Globus pallidus (tissue), 1 donor: ENCODE measurements at regions not wholly inside any gene's neighbourhood (a gene's known extent, or its start where the extent isn't known, plus 50 kb on each side); places are given as distances from the start of the nearest gene placed in this dataset.
"Not testable (repeated sequence)": the region's sequence is repeated elsewhere in the genome, so short reads cannot be mapped to it uniquely, and the experiment has no call there.

Source experiments
- DNase-seq: peaks from one replicate; pipeline ENCODE4 v3.0.0-alpha.2; 2015; ENCODE audit warnings: low spot score

DNA sequence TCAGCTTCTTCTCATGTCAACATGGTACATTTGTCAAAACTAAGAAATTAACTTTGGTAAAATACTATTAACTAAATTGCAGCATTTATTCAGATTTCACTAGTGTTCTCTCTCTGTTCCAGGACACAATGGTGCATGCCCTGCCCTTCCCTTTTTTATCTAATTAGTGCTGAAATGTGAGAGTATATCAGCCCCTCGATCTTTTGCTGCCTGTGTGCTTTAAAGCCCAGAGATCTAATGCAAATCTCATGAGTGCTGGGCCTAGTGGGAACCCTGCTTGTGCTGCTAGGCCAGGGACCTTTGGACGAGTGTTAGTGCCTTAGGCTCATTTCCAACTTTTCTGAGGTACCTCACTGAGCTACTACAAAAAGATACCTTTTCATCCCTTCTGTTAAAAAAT, 221.1 kb upstream of the EDNRB start:
- DNase-seq, result no peak

DNA sequence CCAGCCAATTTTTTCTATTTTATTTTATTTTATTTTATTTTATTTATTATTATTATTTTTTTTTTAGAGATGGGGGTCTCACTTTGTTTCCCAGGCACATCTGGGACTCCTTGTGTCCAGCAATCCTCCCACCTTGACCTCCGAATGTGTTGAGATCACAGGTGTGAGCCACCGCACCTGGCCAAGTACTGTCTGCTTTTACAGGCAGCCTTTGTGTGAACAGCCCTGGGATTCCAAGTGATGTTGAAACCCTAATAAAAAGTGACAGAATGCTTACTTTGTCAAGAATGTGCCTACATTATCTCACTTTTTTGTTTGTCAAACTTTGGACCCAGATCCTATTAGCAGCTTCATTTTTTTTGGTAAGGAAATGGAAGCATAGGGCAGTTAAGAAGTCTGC, 220.1 kb upstream of the EDNRB start:
- DNase-seq, result no peak

DNA sequence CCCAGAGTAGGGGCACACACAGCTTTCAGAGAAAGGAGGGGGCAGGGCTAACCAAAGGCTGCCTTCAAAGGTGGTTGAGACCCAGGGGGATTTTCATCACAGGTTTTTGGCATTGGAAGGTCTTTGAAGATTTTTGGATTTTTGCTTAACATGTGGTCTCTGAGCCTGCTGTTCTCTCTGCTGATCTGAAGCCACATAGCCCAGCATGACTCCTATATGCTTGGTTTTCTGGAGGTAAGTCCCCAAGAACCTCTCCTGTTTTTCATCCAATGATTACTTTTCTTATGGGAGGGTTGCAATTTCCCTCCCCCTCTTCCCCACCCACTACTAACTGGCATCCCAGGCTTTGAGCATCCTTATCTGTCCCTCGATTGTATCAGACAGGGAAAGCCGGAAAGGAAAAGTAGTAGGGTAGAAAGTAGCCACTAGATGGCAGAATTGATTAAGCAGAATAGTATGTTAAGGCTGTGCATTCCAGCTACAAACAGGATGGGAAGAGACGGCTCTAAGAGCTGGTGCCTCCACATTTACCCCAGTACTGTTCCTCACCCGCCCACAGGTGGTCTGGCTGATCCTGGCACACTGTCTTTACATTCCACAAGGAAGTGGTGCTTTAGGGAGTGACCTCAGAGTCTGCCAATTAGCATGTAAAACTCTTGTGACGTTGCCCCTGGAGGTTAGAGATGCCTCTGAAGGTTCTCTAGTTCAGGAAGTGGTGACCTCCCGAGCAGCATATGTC, 218.9 kb upstream of the EDNRB start:
- DNase-seq, result peak; percentile 71

DNA sequence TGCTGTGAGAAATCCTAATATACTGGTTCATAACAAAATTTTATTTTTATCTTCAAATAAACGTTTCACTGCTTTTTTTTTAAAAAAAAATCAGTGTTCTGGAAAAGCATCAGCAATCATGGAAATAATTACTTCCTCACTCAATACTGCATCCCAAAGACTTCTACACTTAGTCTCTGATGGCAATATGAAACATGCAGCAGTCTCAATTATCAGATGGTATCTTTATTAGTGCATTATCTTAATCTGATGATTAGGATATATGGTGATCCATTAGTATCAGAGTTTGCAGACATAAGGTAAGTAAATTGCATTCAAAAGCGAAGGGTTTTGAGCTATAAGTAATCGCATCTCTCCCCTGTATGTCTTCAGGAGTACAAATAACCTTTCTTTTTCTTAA, 218.3 kb upstream of the EDNRB start:
- no peak for DNase-seq

DNA sequence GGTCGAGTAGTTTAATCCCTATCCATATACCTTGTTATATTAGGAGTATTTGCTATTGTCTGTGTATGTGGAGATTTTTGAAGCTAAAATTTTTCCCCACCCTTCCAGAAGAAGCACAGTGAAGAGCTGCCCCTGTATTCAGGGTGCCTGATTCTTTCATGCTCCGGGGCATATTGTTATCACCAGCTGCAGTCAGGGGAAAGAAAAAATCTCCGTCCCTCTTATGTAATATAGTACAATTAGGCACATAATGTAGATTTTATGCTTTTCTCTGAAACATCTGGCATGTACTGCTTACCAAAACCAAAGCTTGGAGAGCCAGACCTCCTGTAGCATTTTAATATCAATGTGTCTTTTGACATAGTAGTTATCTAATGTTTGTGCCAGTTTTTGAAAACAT, 214.9 kb upstream of the EDNRB start:
- no peak for DNase-seq

DNA sequence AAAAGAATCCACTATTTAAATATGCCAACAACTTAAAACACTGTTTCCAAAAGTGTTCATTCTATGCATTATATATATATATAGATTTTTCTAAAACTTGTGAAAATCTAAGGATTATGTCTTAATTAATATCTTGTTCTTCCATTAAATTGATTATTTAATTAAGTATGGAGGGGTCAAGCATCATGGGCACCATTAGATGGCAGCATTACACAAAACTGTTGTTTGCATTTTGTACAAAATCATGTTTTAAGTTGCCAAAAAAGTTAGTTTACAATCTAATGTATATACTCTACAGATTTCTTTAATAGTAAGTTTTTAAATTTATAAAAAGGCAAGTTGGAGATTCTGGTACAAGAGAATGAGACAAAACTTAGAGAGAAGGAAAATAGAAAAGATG, 213.2 kb upstream of the EDNRB start:
- no peak for DNase-seq

DNA sequence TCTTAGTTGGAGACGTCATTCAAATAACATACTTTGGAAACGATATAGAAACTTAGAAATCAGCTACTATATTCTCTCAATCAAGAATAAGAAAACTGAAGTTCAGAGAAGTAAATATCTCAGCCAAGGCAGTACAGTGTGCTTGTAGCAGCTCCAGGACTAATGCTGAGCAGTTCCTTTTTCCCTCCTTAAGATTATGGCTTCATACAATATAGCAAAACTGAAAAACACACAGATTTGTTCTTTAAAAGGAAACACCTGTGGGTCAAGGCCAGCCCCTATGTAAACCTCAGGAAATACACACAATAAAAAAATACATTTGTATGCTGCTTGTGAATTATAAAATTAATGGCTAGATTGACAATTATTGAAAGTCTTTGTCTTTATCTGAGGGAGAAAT, 212.7 kb upstream of the EDNRB start:
- no peak for DNase-seq

DNA sequence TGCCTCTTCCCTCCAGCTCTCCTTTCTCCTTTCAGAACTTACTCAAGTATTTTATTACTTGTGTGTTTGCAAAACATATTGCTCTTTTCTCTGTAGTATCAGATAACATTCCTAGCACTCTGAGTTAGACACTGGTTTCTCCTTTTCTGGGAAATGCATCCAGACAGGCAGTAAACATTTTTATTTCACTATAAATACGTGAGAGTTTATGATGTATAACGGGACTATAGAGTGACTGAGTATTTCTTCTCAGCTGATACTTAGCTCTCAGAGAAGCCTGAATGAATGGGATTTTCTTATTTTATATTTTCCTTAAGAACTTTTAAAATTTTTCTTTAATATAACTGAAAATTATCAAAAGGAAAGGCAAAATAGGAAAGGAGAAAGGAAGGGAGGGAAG, 211.2 kb upstream of the EDNRB start:
- DNase-seq, result no peak

DNA sequence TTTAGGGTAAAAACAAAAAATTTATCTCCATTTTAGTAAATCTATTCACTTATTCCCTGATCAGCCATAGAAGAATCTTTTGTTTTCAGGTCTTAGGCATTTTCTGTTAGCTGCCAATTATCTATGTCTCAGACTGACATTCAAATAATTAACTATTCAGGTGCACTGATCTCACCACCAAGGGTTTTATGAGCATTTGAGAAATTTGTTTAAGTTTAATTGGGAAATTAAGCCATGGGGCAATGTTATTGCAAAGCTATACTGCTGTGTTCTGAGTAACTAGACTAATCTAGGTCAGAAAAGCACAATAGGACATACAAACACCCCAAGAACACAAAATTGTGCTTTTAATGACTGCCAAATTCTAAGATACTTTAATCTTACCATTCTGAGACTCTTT, 210.7 kb upstream of the EDNRB start:
- DNase-seq, result no peak

DNA sequence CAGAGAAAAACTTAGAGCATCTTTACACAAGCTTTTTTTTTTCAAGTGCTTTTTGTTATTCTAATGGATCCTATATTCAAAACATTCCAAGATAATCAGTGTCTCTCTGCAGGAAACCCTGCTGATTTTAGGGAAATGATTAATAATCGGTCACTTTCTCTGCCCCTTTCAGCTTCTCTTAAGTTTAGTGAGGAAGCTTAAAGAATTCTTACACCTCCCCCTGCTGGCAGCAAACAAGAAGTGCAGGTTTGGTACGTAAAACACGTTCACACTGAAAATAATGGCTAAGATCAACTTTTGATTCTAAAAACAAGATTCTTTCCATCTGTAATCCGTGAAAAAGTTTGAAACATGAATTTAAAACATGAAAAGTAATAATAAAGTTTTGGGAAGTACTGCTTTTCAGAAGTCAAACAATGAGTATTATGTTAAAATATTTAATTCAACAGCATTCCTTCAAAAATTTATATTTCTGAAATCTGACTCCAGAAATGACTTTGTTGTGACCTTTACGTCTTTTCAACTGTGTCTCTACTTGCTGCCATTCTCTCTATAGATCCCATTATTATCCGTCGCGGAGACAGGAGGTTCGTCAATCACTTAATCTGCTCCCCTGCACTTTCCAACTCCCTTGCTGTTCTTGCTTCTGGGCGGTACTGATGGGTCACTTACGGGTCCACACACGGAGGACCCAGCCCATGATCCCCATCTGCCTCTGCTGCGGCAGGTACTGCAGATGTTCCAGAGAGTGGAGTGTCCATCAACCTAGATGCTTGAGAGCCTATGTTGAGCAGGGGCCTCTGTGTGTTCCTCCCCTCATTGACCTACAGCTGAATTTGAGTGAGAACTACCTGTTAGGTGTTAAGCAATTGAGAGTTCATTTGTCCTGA, 203.1 kb upstream of the EDNRB start:
- DNase-seq, result peak; percentile 69

DNA sequence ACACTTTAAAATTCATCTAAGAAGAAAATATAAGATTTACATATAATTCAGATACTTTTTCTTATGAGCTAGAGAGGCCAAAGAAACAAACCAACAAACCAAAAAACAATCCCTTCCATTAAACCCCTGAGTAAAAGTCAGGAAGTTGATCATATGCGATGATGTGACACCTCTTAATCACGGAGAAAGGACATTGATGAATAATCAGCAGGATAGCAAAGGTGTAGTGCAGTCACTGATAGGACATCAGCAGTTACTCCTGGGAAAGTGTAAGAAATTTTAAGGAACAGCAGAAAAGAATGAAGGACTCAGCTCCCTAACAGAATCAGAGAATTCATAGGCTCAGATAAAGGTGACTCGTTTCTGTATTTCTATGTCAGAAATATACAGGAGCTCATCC, 202.4 kb upstream of the EDNRB start:
- no peak for DNase-seq

DNA sequence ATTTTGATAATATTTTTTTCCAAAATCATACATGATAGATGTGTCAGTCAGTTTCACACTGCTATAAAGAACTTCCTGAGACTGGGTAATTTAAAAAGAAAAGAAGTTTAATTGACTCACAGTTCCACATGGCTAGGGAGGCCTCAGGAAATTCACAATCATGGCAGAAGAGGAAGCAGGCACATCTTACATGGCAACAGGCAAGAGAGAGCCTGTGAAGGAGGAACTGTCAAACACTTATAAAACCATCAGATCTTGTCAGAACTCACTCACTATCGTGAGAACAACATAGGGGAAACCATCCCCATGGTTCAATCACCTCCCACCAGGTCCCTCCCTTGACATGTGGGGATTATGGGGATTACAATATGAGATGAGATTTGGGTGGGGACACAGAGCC, 201.5 kb upstream of the EDNRB start:
- DNase-seq, result not testable (repeated sequence)

DNA sequence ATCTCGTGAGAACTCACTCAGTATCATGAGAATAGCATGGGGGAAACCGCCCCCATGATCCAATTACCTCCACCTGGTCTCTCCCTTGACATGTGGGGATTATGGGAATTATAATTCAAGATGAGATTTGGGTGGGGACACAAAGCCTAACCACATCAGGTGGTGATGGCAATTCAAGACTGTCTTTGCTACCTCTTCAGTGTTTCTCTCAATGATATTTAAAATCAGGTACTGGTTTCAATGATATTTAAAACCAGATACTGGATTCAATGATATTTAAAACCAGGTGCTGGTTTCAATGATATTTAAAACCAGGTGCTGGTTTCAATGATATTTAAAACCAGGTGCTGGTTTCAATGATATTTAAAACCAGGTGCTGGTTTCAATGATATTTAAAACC, 198.4 kb upstream of the EDNRB start:
- DNase-seq, result not testable (repeated sequence)

DNA sequence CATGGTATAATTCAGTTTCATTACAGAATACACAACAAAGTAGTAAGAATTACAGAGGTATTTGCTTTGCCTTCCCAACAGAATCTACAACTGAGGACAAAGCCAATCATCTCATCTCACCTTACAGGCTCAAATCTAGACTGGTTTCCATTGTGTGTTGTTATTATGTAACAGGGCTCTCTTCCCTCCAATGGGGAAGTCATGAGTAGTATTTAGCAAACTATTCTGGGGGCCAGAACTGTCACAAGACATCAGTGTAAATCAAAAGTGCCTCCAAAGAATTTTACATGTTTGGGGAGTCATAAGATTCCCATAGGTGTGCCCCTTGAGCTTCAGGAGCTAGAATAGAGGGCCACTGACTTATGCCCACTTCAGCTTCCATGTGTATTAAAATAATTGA, 187.0 kb upstream of the EDNRB start:
- no peak for DNase-seq

DNA sequence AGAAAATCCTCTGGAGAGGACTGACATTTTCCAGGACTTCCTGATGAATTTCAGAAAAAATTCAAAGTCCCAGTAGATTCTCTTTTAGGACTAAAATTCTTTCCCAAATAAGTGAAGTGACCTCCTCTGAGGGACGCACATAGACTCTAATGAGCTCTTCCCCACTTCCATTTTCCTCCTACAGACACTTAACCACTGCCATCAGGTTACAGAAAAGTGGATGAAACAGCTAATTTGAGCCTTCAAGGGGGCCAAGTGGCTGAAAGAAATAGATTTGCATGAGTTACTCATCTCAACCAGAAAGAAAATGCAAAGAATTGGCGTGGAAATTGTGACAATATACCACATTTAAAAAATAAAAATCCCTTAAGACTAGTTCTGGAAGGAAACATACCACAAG, 185.3 kb upstream of the EDNRB start:
- no peak for DNase-seq

DNA sequence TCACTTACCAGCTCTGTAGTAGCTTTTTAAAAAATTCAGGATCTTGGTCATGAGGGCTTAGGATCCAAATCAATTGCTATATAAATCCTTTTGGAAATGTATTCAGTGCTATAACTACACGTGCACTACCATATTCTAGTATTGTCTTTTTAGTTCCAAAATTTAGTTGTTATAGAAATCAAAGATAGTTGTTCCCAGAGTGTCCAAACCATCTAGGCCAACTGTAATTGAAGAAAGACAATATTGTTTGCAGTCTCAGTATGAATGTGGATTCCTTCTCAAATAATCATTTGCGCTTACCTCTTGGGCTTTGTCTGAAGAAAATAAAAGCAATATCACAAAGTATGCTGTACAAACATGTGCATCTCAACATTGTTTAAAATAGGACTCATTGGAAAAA, 184.1 kb upstream of the EDNRB start:
- no peak for DNase-seq

DNA sequence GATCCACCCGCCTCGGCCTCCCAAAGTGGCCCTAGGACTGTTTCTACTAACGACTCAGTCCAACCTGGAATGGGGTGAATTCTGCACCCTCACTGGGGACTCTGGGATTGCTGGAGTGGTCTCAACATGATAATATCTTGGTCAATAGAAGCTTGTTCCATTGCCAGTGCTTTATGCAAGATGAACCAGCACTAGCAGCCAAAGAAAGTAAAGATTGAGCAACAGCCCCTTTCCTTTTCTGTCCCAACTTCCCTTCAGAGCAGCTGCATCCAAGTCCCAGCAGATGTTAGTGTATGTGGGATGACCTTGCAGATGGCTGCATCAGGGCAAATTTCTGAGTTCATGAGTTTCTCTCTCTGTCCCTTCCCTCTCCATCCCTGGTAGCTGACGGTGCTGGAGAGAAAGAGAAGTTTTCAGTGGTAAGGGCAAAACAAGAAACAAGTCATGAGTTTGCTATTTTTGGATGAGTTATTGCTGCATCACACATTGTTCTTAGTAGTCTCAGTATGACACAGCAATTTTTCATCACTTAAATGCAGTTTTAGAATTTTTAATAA, 183.6 kb upstream of the EDNRB start:
- DNase-seq, result no peak

DNA sequence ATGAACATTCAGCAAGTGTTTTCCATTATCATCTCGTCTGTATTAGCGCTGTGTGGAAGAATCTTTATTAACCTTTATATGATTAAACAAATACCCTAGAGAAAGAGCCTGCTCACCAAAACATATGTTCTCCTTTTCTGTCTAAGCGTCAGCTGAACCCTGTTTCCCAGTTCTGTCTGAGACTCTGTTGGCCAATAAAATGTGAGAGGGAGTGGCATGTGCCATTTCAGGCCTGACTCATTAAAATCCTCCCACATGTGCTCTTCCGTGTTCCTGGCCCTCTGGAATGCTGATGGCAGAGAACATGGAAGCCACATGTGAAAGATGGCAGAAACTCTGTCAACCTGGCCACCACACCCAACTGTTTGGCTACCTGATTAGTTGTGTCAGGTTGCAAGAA, 181.9 kb upstream of the EDNRB start:
- DNase-seq, result no peak

DNA sequence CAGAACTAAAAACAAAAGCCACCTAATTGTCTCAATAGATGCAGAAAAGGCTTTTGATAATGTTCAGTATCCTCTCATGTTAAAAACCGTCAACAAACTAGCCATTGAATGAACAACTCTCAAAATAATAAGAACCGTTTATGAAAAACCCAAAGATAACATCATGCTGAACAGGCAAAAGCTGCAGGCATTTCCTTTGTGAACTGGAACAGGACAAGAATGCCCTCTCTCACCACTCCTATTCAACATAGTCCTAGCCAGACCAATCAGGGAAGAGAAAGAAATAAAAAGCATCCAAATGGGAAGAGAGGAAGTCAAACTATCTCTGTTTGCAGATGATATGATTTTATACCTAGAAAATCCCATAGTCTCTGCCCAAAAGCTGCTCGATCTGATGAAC, 179.6 kb upstream of the EDNRB start:
- DNase-seq, result no peak

DNA sequence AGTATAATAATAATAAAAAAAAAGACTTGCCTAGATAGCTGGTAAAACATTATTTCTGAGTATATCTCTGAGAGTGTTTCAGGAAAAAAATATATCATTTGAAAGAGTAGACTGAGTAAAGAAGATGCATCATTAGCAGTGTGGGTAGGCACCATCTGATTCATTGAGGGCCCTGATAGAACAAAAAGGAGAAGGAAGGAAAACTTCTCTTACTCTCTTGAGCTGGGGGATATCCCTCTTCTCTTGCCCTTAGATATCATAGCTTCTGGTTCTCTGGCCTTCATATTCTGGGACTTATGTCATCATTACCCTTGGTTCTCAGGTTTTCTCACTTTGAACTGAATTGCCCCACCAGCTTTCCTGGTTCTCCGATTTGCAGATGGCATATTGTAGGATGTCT, 177.6 kb upstream of the EDNRB start:
- no peak for DNase-seq

DNA sequence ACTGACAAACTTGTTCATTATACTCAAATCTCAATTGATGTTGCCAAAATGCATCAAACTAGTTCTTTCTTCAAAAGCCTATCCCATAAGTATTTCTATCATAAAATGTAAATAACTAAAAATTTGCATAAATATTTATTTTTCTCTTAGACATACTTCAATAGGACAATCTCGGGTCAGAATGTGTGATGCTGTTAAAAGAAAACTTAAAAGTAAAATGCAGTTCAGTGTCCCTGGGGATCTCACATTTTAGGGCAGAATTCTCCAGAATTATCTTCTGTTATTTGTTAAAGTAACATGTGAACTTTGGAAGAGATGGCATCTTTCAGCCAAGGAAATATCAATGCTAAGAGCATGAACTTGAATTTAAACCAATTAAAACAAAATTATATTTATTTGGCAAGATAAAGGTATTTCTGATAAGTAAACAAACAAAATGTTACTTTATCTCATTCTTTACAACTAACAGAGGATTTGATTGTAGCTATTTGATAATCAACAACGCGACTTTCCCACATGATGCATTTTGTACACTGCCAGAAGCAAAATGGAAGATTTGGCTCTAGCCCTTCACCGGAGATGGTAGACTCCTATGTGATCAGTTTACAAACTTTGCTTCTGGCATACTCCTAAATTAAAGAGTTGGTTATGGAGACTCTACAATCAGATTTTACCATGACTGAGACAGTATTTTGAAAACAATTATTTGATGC, 169.5 kb upstream of the EDNRB start:
- no peak for DNase-seq

DNA sequence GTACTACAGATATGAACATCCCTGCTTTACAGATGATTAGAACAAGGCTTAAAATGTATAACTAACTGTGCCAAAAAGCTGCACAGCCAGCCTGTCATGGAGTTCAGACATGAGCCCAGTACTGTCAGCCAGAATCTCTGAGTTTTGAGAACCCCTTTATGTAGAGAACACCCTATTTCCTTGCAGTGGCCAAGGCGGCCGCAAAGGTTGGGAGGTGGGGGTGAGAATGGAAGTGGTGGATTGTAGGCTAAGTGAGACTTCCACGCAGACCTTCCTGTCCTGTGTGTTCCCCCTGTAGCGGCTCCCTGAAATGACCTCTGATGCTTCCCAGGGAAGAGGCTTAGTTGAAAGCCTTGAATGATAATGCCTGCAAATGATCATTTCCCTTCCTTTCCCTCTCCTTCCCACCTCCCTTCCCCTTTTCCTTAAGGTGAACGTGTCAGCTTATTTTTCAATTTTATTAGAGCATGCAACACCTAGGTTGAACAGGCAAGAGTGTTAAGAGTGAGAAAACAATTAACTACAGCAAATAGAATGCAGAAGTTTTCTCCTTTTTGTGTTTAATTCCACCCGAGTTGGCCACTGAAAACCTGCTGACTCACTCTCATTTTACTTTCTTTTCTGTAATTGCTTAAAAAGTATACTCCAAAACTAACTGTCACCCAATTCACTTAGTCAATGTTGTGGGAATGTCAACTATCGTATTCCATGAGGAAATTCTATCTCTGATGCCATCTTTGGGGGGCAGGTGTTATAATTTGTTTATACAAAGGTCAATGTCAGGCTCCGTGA, 167.0 kb upstream of the EDNRB start:
- no peak for DNase-seq
